Mesendoderm (in vitro differentiated cells): ENCODE measurements at regions not wholly inside any gene's neighbourhood (a gene's known extent, or its start where the extent isn't known, plus 50 kb on each side); places are given as distances from the start of the nearest gene placed in this dataset.

Experiments
- DNase-seq: peaks from one replicate; pipeline ENCODE4 v3.0.0; 2013
- H2AK5ac ChIP-seq: 2 replicates; pipeline ENCODE4 v1.6.1; 2013; ENCODE audit warnings: low read length, inconsistent platforms
- H2BK120ac ChIP-seq: 2 replicates; pipeline ENCODE4 v1.6.1; 2013; ENCODE audit warnings: low read depth, mild to moderate bottlenecking, low read length, moderate library complexity, mixed read lengths
- H2BK15ac ChIP-seq: replicated peaks from 2 replicates; pipeline ENCODE4 v1.6.1; 2013; ENCODE audit warnings: low read depth, mild to moderate bottlenecking, moderate library complexity
- H2BK5ac ChIP-seq: 2 replicates; pipeline ENCODE4 v1.6.1; 2013; ENCODE audit warnings: low read length, inconsistent platforms
- H3K18ac ChIP-seq: 2 replicates; pipeline ENCODE4 v1.6.1; 2013; ENCODE audit warnings: mild to moderate bottlenecking, low read length, mixed read lengths
- H3K23ac ChIP-seq: one replicate; pipeline ENCODE4 v1.6.1; 2013; ENCODE audit warnings: low read length
- H3K27ac ChIP-seq: 2 replicates; pipeline ENCODE4 v1.5.1; 2013; ENCODE audit warnings: low read depth, mild to moderate bottlenecking, inconsistent platforms, low read length, moderate library complexity
- H3K27me3 ChIP-seq: 2 replicates; pipeline ENCODE4 v1.6.1; 2013; ENCODE audit warnings: low read length, control low read depth, mild to moderate bottlenecking, inconsistent platforms; ENCODE audit not compliant: insufficient read depth, poor library complexity
- H3K36me3 ChIP-seq: 2 replicates; pipeline ENCODE4 v1.6.1; 2013; ENCODE audit warnings: low read length, inconsistent platforms; ENCODE audit not compliant: control insufficient read depth, insufficient read depth
- H3K4ac ChIP-seq: one replicate; pipeline ENCODE4 v1.6.1; 2013; ENCODE audit warnings: low read depth, mild to moderate bottlenecking, low read length, moderate library complexity
- H3K4me1 ChIP-seq: 2 replicates; pipeline ENCODE4 v1.6.1; 2013; ENCODE audit warnings: low read depth, low read length, inconsistent platforms; ENCODE audit not compliant: control insufficient read depth
- H3K4me2 ChIP-seq: 2 replicates; pipeline ENCODE4 v1.6.1; 2013; ENCODE audit warnings: low read length
- H3K4me3 ChIP-seq: 2 replicates; pipeline ENCODE4 v1.5.1; 2013; ENCODE audit warnings: mild to moderate bottlenecking, low read length
- H3K56ac ChIP-seq: one replicate; pipeline ENCODE4 v1.6.1; 2013; ENCODE audit warnings: low read length
- H3K79me1 ChIP-seq: 2 replicates; pipeline ENCODE4 v1.6.1; 2013; ENCODE audit warnings: low read length, inconsistent platforms
- H3K79me2 ChIP-seq: 2 replicates; pipeline ENCODE4 v1.6.1; 2013; ENCODE audit warnings: mild to moderate bottlenecking, low read length; ENCODE audit not compliant: control insufficient read depth, insufficient read depth
- H3K9ac ChIP-seq: 2 replicates; pipeline ENCODE4 v1.6.1; 2013; ENCODE audit warnings: low read length, inconsistent platforms
- H4K5ac ChIP-seq: one replicate; pipeline ENCODE4 v1.6.1; 2013; ENCODE audit warnings: low read length
- H4K8ac ChIP-seq: one replicate; pipeline ENCODE4 v1.6.1; 2013; ENCODE audit warnings: low read depth, mild to moderate bottlenecking, control low read depth, low read length, moderate library complexity
- WGBS: extraction: QIAGEN DNeasy Blood & Tissue Kit; methylation state at CpG from one replicate; pipeline ENCODE4 v1.1.7; 2013; ENCODE audit warnings: low lambda C conversion rate, missing lambda C conversion rate; ENCODE audit not compliant: insufficient coverage; ENCODE audit errors: extremely low coverage; 5-methylcytosine and 5-hydroxymethylcytosine counted together

DNA sequence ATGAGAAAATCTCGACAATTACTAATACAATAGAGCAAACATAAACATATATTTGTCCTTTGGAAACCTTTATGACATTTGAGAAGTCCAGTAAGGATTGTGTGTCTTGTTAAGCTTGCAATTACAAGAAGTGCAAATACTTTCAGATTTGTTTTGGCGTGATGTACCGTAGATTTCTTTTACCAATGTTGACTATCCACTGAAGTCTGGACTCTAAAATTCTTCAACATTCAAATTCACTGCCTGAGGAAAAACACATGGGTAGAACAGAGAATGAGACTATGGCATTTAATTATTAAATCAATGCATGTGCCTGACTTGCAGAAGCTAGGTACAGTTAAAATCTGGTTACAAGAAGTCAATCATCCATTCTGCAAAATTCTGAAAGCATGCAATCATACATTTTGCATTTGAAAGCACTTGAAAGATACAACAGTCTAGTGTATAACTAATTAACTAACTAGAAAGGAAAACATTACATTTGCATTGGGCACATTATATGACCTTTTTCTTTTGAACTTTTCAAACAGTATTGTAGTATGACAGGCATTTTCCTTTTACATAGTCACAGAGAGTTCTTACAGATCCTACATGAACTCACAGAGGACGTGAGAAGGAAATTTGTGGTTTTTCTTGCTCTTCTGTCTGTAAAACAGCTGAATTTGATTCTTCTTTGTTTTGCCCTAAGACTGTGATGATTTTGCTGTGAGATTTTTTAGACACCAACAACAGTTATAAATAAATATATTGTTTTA, 511.1 kb upstream of the ADGRL4 start:
- H3K4me1 ChIP-seq = no peaks in the 10 kb centered on the region
- H2BK5ac ChIP-seq = no peak overlapping the region
- H3K56ac ChIP-seq = no peak overlapping the region
- H3K4me2 ChIP-seq = no peak overlapping the region
- no peak overlapping the region for H2BK120ac ChIP-seq
- H3K9ac ChIP-seq = no peak overlapping the region
- DNase-seq = no peak
- H3K36me3 ChIP-seq = no peaks in the 10 kb centered on the region
- H4K8ac ChIP-seq = no peak overlapping the region
- H3K27ac ChIP-seq = no peak overlapping the region
- H3K27me3 ChIP-seq = no peaks in the 10 kb centered on the region
- no peak overlapping the region for H3K18ac ChIP-seq
- no peak overlapping the region for H2AK5ac ChIP-seq
- no peak overlapping the region for H2BK15ac ChIP-seq
- no peak overlapping the region for H3K4ac ChIP-seq
- no peaks in the 10 kb centered on the region for H3K79me1 ChIP-seq
- H4K5ac ChIP-seq = no peak overlapping the region
- H3K79me2 ChIP-seq = no peaks in the 10 kb centered on the region
- no peak overlapping the region for H3K23ac ChIP-seq
- no peak overlapping the region for H3K4me3 ChIP-seq
- no CpG with 5 or more reads among the region's 4 CpGs for WGBS

DNA sequence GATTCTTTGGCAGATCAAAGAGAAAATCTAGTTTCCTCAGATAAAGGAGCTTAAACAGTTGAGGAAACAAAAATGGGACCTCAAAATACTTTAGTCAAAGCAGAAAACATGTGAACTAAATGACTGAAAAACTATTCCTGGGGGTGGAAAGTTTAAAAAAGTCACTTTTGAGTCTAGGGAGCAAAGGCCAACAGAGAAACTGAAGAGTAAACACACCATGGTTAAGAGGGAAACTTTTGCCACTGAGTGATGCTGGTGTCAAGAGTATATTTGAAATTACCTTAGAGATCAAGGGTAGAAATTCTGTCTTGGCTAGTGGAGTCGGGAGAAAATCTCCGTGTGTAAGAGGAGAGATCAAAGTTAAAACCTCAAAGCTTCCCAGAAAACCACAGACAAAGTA, 501.2 kb upstream of the ADGRL4 start:
- H3K27me3 ChIP-seq = no peaks in the 10 kb centered on the region
- H3K23ac ChIP-seq = no peak overlapping the region
- H3K18ac ChIP-seq = no peak overlapping the region
- no peak overlapping the region for H3K4me2 ChIP-seq
- no peak overlapping the region for H4K8ac ChIP-seq
- no CpG with 5 or more reads among the region's 2 CpGs for WGBS
- no peak overlapping the region for H3K56ac ChIP-seq
- no peaks in the 10 kb centered on the region for H3K79me1 ChIP-seq
- H3K79me2 ChIP-seq = no peaks in the 10 kb centered on the region
- no peak for DNase-seq
- H3K4me1 ChIP-seq = no peaks in the 10 kb centered on the region
- H3K4ac ChIP-seq = no peak overlapping the region
- no peak overlapping the region for H2AK5ac ChIP-seq
- H2BK120ac ChIP-seq = no peak overlapping the region
- no peak overlapping the region for H4K5ac ChIP-seq
- no peaks in the 10 kb centered on the region for H3K36me3 ChIP-seq
- no peak overlapping the region for H2BK5ac ChIP-seq
- H2BK15ac ChIP-seq = no peak overlapping the region
- H3K9ac ChIP-seq = no peak overlapping the region
- no peak overlapping the region for H3K27ac ChIP-seq
- no peak overlapping the region for H3K4me3 ChIP-seq

DNA sequence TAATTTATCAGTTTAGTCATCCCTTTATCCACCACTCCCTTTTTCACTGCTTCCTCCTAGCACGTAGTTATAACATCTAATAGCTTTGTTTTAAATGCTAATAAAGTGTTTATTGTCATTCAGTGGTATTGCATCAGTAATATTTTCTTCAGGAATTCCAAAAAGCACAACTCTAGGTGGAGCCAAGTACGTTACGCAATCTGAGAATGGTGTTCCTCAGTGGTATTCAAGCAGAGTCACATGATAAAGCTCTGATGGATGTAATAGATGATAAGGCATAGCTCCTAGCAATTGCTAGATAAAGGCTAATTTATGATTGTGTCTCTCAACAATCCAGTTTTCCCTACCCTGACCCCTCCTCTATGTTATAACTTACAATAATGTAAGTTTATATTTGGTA, 494.6 kb upstream of the ADGRL4 start:
- Histone ChIP-seq H4K8ac (no peak overlapping the region), H3K36me3 (no peaks in the 10 kb centered on the region), H3K79me2 (no peaks in the 10 kb centered on the region), H3K4me1 (no peaks in the 10 kb centered on the region), H2BK15ac (no peak overlapping the region), H2AK5ac (no peak overlapping the region), H3K79me1 (no peaks in the 10 kb centered on the region), H3K4me3 (no peak overlapping the region), H2BK5ac (no peak overlapping the region), H3K4ac (no peak overlapping the region), H3K18ac (no peak overlapping the region), H3K9ac (no peak overlapping the region), H4K5ac (no peak overlapping the region), H3K4me2 (no peak overlapping the region), H3K56ac (no peak overlapping the region), H3K27me3 (no peaks in the 10 kb centered on the region), H3K23ac (no peak overlapping the region), H3K27ac (no peak overlapping the region), H2BK120ac (no peak overlapping the region)
- no peak for DNase-seq
- WGBS = no CpG with 5 or more reads among the region's 3 CpGs

DNA sequence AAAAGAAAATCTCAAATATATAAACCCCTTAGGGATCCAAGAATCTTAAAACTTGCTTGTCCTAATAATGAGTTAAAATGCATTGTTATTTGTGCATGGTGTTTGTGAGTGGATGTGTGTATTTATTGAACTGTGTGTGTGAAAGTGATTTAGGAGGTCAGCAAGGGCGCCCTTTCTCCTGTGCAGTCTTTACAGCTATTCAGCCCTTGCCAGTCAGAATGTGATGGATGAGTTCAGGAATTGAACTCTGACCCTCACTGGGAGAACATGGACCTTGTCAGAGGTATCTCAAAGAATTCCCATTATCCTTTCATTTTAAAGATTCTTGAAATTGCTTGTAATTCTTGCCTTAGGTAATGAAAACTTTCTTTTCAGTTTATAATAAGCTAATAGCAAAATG, 493.0 kb upstream of the ADGRL4 start:
- Histone ChIP-seq H2BK5ac (no peak overlapping the region), H3K18ac (no peak overlapping the region), H3K79me1 (no peaks in the 10 kb centered on the region), H4K8ac (no peak overlapping the region), H3K56ac (no peak overlapping the region), H3K9ac (no peak overlapping the region), H2AK5ac (no peak overlapping the region), H3K27me3 (no peaks in the 10 kb centered on the region), H3K36me3 (no peaks in the 10 kb centered on the region), H3K4me1 (no peaks in the 10 kb centered on the region), H3K4me2 (no peak overlapping the region), H3K4me3 (no peak overlapping the region), H3K23ac (no peak overlapping the region), H2BK15ac (no peak overlapping the region), H3K79me2 (no peaks in the 10 kb centered on the region), H4K5ac (no peak overlapping the region), H3K4ac (no peak overlapping the region), H3K27ac (no peak overlapping the region), H2BK120ac (no peak overlapping the region)
- no CpG with 5 or more reads among the region's 1 CpG for WGBS
- DNase-seq = no peak

DNA sequence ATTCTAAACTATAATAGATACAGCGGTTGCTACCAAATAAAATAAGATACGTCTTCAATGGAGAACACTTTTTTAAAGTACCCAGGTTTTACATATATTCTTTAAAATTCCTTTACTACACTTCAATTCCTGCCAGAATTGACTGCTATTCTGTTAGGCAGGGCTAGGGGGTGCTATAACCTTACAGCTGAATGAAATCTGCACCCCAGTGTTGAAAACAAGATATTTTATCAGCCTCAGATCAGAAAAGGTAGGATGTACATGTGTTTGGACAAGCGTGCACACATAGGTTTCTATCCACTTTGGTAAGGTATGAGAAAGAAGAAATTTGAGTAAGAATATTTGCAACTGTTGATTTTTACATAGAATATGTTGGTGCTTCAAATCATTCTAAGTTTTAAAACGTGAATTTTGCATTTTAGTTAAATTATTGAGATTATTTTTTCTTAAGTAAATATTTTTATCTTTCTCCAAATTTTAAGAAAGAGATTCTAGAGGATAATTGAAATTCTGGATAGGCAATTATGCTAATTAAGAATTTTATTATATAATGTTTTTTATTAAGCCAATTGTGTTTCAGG, 490.8 kb upstream of the ADGRL4 start:
- Histone ChIP-seq H3K23ac (no peak overlapping the region), H2BK15ac (no peak overlapping the region), H3K18ac (no peak overlapping the region), H3K4me3 (no peak overlapping the region), H2AK5ac (no peak overlapping the region), H2BK5ac (no peak overlapping the region), H3K56ac (no peak overlapping the region), H3K27me3 (no peaks in the 10 kb centered on the region), H3K36me3 (no peaks in the 10 kb centered on the region), H3K79me1 (no peaks in the 10 kb centered on the region), H3K79me2 (no peaks in the 10 kb centered on the region), H3K4ac (no peak overlapping the region), H3K9ac (no peak overlapping the region), H2BK120ac (no peak overlapping the region), H3K27ac (no peak overlapping the region), H4K5ac (no peak overlapping the region), H3K4me2 (no peak overlapping the region), H3K4me1 (no peaks in the 10 kb centered on the region), H4K8ac (no peak overlapping the region)
- no CpG with 5 or more reads among the region's 4 CpGs for WGBS
- peak; percentile 48 for DNase-seq

DNA sequence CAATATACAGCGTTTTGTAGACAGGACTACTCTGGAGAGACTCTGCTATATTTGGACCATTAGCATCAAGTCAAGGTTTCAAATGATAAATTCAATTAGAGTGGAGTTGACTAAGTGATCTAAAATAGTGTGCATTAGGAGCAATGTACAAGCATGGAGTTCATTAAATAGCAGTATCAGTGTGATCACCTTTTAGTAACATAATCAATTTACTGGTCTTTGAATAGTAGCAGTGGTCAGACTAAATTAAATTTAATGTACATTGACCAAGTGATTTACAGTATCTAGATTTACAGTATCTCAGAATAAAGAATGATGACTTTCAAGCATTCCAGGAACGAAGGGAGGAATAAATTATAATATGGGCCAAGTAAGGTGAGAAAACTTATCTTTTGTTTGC, 489.6 kb upstream of the ADGRL4 start:
- Histone ChIP-seq H3K79me2 (no peaks in the 10 kb centered on the region), H3K9ac (no peak overlapping the region), H3K18ac (no peak overlapping the region), H4K8ac (no peak overlapping the region), H2AK5ac (no peak overlapping the region), H2BK5ac (no peak overlapping the region), H3K27me3 (no peaks in the 10 kb centered on the region), H3K4me2 (no peak overlapping the region), H3K4me1 (no peaks in the 10 kb centered on the region), H3K56ac (no peak overlapping the region), H2BK120ac (no peak overlapping the region), H3K4me3 (no peak overlapping the region), H3K79me1 (no peaks in the 10 kb centered on the region), H3K27ac (no peak overlapping the region), H2BK15ac (peak overlapping the region; percentile 36), H3K4ac (no peak overlapping the region), H4K5ac (no peak overlapping the region), H3K23ac (no peak overlapping the region), H3K36me3 (no peaks in the 10 kb centered on the region)
- no peak for DNase-seq
- no CpG with 5 or more reads among the region's 2 CpGs for WGBS
